Ecto neural progenitor cell (in vitro differentiated cells): ENCODE measurements at regions not wholly inside any gene's neighbourhood (a gene's known extent, or its start where the extent isn't known, plus 50 kb on each side); places are given as distances from the start of the nearest gene placed in this dataset.

Experiments
- DNase-seq: peaks from one replicate; pipeline ENCODE4 v3.0.0-alpha.2; 2018; ENCODE audit warnings: low spot score

DNA sequence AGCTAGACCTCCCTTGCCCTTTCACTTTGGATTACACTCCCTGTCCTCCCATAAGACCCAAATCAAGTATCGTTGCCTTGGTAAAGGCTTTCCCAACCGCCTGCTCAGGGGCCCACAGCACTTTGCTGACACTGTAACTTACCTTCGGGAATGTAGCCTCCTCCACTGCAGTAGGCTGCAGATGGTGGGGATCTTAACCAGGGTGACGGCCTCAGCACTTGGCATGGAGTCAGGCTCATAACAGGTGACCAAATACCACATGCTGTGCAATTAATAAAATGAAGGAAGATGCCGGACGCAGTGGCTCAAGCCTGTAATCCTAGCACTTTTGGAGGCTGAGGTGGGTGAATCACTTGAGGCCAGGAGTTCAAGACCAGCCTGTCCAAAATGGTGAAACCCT lies 88.7 kb upstream of the IRF2BP2 start:
- no peak for DNase-seq

GRCh38 chr1:234697741-234698140 lies 87.8 kb upstream of the IRF2BP2 start:
- peak; percentile 10 for DNase-seq

DNA sequence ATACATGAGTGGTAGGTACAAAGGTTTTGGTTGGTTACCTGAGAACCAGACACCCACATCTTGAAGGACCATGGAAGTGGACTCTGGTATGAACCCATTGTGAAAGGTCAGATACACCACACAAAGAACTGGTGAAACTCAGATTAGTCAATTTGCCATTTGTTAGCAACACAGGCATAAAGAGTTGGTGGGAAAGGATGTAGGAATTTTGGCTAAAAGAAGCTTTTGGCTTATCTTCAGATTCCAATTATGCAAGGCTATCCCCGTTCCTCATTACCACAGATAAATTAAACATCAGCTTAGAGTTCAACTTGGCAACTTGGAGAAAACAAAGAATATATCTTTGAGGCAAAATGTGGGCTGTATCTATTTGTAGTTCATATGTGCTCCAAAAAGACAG lies 87.0 kb upstream of the IRF2BP2 start:
- no peak for DNase-seq

DNA sequence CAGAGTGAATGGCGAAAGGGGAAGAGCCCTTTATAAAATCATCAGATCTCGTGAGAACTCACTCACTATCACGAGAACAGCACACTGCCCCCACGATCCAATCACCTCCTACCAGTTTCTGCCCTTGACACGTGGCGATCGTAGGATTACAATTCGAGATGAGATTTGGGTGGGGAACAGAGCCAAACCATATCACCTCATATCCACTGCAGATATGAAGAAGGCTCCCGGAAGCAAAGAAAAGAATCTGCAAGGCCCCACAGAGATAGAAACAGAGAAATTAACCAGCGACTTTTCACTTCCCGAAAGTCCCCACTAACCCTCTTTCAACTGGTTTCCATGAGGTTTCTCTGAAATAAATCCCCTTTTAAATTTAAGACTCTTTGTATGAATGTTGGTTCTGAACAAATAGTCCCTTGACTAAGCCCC lies 86.2 kb upstream of the IRF2BP2 start:
- DNase-seq = no peak

GRCh38 chr1:234694661-234695060 lies 84.7 kb upstream of the IRF2BP2 start:
- DNase-seq = no peak

- no peak for DNase-seq
Measured at GRCh38 chr1:234692966-234693580, 83.1 kb upstream of the IRF2BP2 start.

GRCh38 chr1:234691567-234691966 lies 81.6 kb upstream of the IRF2BP2 start:
- DNase-seq = no peak

- no peak for DNase-seq
Measured at GRCh38 chr1:234690872-234691271, 80.9 kb upstream of the IRF2BP2 start.

DNA sequence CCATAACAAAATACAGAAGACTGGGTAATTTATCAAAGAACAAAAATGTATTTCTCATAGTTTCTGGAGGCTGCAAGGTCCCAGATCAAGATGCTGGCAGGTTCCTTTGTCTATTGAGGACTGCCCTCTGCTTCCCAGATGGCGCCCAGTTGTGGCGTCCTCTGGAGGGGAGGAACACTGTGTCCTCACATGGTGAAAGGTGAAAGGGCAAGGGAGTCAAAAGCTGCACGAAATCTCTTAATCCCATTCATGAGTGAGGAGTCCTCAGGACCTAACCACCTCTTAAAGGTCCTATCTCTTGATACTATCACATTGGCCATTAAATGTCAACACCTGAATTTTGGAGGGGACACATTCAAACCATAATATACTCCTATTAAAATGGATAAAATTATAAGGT lies 79.3 kb upstream of the IRF2BP2 start:
- DNase-seq = no peak

DNA sequence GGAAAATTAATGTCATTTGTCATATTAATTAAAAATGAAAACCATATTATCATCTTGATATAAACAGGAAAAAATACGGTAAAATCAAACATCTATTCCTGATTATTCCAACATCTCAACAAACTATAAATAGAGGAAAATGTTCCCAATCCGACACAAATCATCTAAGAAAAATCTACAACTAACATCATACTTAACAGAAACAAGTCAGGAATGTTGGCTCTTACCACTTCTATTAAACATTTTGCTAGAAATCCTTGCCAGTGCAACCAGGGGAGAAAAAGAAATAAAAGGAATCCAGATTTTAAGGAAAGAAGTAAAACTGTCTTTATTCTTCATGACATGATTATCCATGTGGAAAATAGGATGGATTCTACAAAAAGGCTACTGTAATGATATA lies 77.0 kb upstream of the IRF2BP2 start:
- no peak for DNase-seq

DNA sequence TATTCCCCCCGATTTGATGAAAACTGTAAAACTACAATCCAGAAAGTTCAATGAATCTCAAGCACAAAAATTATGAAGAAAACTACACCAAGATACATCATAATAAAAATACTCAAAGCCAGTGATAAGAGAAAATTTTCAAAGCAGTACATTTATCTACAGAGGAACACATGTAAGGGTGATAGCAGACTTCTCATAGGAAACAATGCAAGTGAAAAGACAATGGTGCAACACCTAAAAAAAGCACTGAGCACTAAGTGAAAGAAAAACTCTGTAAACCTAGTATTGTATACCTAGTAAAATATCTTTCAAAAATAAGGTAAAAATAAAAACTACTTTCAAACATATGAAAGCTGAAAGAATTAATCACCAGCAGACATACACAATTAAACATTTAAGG lies 76.1 kb upstream of the IRF2BP2 start:
- no peak for DNase-seq

- DNase-seq = no peak
Measured at GRCh38 chr1:234684856-234685255, 74.9 kb upstream of the IRF2BP2 start.

- DNase-seq = no peak
Measured at GRCh38 chr1:234683861-234684632, 74.1 kb upstream of the IRF2BP2 start.

DNA sequence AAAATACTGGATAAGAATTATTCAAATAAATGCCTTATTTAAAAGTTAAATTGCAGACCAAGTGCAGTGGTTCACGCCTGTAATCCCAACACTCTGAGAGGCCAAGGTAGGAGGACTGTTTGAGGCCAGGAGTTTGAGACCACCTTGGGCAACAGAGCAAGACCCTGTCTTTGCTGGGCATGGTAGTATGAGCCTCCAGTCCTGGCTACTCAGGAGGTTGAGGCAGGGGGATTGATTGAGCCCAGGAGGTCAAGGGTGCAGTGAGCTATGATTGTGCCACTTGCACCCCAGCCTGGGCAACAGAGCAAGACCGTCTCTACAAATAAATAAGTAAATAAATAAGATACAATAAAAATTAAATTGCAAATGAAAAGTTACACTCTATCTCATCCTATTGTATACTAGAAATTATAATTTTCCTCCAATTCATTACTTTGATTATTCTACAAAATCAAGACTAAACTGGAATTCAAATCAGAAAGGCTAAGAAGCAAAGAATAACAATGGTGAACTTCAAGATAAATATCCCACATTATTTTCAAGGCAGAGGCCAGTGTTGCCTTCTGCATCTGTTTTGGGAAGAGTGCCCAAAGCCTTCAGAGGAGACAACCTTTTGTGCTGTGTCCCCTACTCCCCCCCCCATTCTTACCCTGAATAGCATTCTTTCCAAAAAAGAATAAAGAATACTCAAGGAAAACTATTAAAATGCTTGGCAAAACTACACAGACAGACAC lies 73.3 kb upstream of the IRF2BP2 start:
- no peak for DNase-seq

- DNase-seq = no peak
Measured at GRCh38 chr1:234681990-234682389, 72.0 kb upstream of the IRF2BP2 start.

GRCh38 chr1:234681065-234681464 lies 71.1 kb upstream of the IRF2BP2 start:
- no peak for DNase-seq

DNA sequence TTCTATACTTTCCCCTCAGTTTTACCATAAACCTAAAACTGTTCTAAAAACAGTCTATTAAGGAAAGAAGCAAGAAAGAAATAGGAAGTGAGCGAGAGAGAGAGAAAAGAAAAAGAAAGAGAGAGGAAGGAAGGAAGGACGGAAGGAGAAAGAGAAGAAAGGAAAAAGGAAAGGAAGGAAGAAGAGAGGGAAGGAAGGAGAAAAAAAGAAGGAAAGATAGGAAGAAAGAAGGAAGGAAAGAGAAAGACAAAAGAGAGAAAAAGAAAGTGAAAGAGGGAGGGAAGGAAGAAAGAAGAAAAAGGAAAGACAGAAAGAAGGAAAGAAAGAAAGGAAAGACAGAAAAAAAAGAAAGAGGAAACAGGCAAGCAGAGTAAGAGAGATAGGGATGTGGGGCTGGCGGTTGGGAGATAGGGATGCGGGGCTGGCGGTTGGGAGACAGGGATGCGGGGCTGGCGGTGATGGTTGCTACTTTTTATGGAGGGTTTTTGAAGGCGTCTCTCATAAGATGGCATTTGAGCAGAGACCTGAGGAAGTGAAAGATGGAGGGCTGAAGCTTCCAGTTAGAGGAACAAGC lies 70.4 kb upstream of the IRF2BP2 start:
- no peak for DNase-seq

- peak; percentile 83 for DNase-seq
Measured at GRCh38 chr1:234676103-234676594, 66.2 kb upstream of the IRF2BP2 start.

GRCh38 chr1:234675572-234675971 lies 65.6 kb upstream of the IRF2BP2 start:
- DNase-seq = no peak

DNA sequence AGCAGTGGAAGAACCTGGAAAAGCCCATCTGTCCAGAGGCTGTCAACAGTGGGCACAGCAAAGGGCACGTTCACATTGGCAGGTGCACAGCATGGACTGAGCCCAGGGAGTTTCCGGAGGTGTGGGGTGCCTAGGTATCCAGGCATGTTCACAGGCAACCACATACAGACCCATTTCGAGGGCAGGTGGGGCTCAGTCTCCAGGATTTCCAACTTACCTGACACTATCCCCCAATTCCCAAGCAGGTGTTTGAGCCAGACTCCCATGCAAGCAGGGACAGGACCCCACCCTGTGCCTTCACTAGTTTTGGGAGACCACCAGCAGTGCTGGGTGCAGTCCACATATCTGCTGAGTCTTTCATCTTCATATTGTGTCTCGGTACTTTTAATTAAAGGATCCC lies 65.0 kb upstream of the IRF2BP2 start:
- no peak for DNase-seq

- no peak for DNase-seq
Measured at GRCh38 chr1:234674218-234674815, 64.3 kb upstream of the IRF2BP2 start.
